OCI-LY1 (cell line): ENCODE measurements at regions not wholly inside any gene's neighbourhood (a gene's known extent, or its start where the extent isn't known, plus 50 kb on each side); places are given as distances from the start of the nearest gene placed in this dataset.

Source experiments
- CTCF ChIP-seq: fragments of 200-600 bp; sonication (generic), shearing (Covaris generic); IDR thresholded peaks from 2 replicates; pipeline ENCODE4 v1.5.1; 2017; ENCODE audit warnings: mild to moderate bottlenecking, antibody characterized with exemption, low read length, moderate library complexity, mixed read lengths
- EZH2 ChIP-seq: fragments of 200-600 bp; sonication (generic), shearing (Covaris generic); IDR thresholded peaks from 2 replicates; pipeline ENCODE4 v1.8.0; 2017; ENCODE audit warnings: borderline replicate concordance, mixed run types, mild to moderate bottlenecking, antibody characterized with exemption, low read length, moderate library complexity, mixed read lengths

GRCh38 chr6:166041277-166041676 is 126.4 kb downstream of the TBXT start:
- no peak for TF ChIP-seq CTCF
- no peak for TF ChIP-seq EZH2
